ENCODE measurements at regions not wholly inside any gene's neighbourhood (a gene's known extent, or its start where the extent isn't known, plus 50 kb on each side); places are given as distances from the start of the nearest gene placed in this dataset.

DNA sequence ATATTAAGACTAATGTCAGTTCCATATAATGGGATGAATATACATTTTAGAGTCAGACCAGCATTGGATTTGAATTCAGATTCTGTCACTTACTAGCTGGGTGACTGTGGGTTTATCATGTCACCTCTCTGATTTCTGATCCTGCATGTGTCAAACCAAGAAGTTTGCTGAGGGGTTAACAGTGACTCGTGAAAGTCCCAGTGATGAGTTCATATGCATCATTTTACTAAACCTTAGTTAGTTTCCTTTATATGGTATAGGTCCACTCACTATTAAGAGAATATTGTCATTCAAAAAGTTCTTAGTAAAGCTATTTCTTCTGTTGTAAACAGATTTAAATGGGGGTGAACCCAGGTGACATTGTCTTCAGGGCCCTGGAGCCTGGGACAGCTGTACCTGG is 102.3 kb downstream of the ZNF621 start:
- Histone ChIP-seq H3K9ac (ENCODE audit: insufficient read length) (no peak overlapping the region), H3K4me3 (no peak overlapping the region), H3K9me3 (ENCODE audit: low read depth, low read length) (no peaks in the 10 kb centered on the region), H3K36me3 (ENCODE audit: insufficient read depth, low read length) (no peaks in the 10 kb centered on the region), H3K27ac (no peak overlapping the region)
- no peak for DNase-seq (ENCODE audit: low read depth, low spot score)
- TF ChIP-seq EZH2 (IDR thresholded peaks at IDR 0.05) (no peak), FOXP2 (optimal IDR thresholded peaks at IDR 0.05; ENCODE audit: control extremely low read depth, extremely low read length, insufficient read depth) (no peak), POLR2AphosphoS5 (IDR thresholded peaks at IDR 0.05; ENCODE audit: borderline replicate concordance, low read depth, low read length) (no peak)

- no peaks in the 10 kb centered on the region for H3K36me3 ChIP-seq (ENCODE audit: insufficient read depth, low read length)
- no peak for DNase-seq (ENCODE audit: low read depth, low spot score)
- H3K9ac ChIP-seq (ENCODE audit: insufficient read length) = no peak overlapping the region
- H3K27ac ChIP-seq = no peak overlapping the region
- H3K9me3 ChIP-seq (ENCODE audit: low read depth, low read length) = no peaks in the 10 kb centered on the region
- TF ChIP-seq FOXP2 (optimal IDR thresholded peaks at IDR 0.05; ENCODE audit: control extremely low read depth, extremely low read length, insufficient read depth) (no peak), EZH2 (IDR thresholded peaks at IDR 0.05) (no peak), POLR2AphosphoS5 (IDR thresholded peaks at IDR 0.05; ENCODE audit: borderline replicate concordance, low read depth, low read length) (no peak)
- no peak overlapping the region for H3K4me3 ChIP-seq
Observed at GRCh38 chr3:40628984-40629383, 104.2 kb downstream of the ZNF621 start.

GRCh38 chr3:40631341-40631995 is 106.7 kb downstream of the ZNF621 start:
- Histone ChIP-seq H3K4me3 (no peak overlapping the region), H3K27ac (no peak overlapping the region; the same call in 1 of the 2 replicates), H3K9ac (ENCODE audit: insufficient read length) (no peak overlapping the region), H3K9me3 (ENCODE audit: low read depth, low read length) (no peaks in the 10 kb centered on the region), H3K36me3 (ENCODE audit: insufficient read depth, low read length) (no peaks in the 10 kb centered on the region)
- no peak for DNase-seq (ENCODE audit: low read depth, low spot score)
- no peak for TF ChIP-seq FOXP2 (optimal IDR thresholded peaks at IDR 0.05; ENCODE audit: control extremely low read depth, extremely low read length, insufficient read depth)

GRCh38 chr3:40637906-40638305 is 113.1 kb downstream of the ZNF621 start:
- Histone ChIP-seq H3K9ac (ENCODE audit: insufficient read length) (no peak overlapping the region), H3K36me3 (ENCODE audit: insufficient read depth, low read length) (no peaks in the 10 kb centered on the region), H3K4me3 (no peak overlapping the region), H3K27ac (no peak overlapping the region), H3K9me3 (ENCODE audit: low read depth, low read length) (no peaks in the 10 kb centered on the region)
- no peak for DNase-seq (ENCODE audit: low read depth, low spot score)
- no peak for TF ChIP-seq POLR2AphosphoS5 (IDR thresholded peaks at IDR 0.05; ENCODE audit: borderline replicate concordance, low read depth, low read length)
- TF ChIP-seq FOXP2 (optimal IDR thresholded peaks at IDR 0.05; ENCODE audit: control extremely low read depth, extremely low read length, insufficient read depth) = no peak
- no peak for TF ChIP-seq EZH2 (IDR thresholded peaks at IDR 0.05)

DNA sequence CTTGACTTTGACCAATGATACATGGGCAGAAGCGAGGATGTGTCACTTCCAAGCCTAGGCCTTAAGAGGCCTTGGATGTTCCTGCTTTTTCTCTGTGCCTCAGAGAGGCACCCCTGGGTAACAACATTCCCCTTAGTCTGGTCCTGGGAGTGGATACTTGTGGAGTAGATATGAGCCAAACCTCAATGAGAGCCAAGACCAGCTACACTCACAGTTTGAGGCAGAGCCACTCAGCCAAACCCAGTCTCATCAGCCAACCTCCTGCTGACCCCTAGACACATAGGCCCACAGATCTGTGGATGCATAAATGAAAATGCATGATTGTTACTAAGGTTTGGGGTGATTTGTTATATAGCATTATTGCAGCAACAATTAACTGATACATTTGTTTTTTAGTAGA is 114.2 kb downstream of the ZNF621 start:
- Histone ChIP-seq H3K9me3 (ENCODE audit: low read depth, low read length) (no peaks in the 10 kb centered on the region), H3K4me3 (no peak overlapping the region), H3K36me3 (ENCODE audit: insufficient read depth, low read length) (no peaks in the 10 kb centered on the region), H3K27ac (no peak overlapping the region), H3K9ac (ENCODE audit: insufficient read length) (no peak overlapping the region)
- no peak for TF ChIP-seq POLR2AphosphoS5 (IDR thresholded peaks at IDR 0.05; ENCODE audit: borderline replicate concordance, low read depth, low read length)
- no peak for TF ChIP-seq FOXP2 (optimal IDR thresholded peaks at IDR 0.05; ENCODE audit: control extremely low read depth, extremely low read length, insufficient read depth)
- no peak for TF ChIP-seq EZH2 (IDR thresholded peaks at IDR 0.05)
- DNase-seq (ENCODE audit: low read depth, low spot score) = no peak

DNA sequence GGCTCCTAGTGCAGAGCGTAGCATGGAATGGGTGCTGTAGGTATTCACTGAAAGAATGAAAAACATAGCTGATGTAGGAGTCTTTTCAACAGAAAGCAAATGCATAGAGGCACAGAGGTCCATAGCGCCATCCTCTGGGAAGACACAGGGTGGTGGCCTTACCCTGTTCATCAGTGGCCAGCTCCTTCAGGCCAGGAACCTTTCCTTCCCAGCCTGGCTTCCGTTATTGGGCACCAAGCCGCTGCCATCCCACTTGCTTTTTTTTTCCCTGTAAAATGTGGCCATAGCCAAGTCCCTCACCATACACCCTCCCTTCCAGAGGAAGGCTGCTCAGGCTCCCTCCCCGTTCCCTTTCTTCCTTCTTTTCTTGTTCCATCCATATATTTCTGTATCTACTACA is 118.1 kb downstream of the ZNF621 start:
- no peak for DNase-seq (ENCODE audit: low read depth, low spot score)
- TF ChIP-seq POLR2AphosphoS5 (IDR thresholded peaks at IDR 0.05; ENCODE audit: borderline replicate concordance, low read depth, low read length) (no peak), FOXP2 (optimal IDR thresholded peaks at IDR 0.05; ENCODE audit: control extremely low read depth, extremely low read length, insufficient read depth) (no peak), EZH2 (IDR thresholded peaks at IDR 0.05) (no peak)
- Histone ChIP-seq H3K9me3 (ENCODE audit: low read depth, low read length) (no peaks in the 10 kb centered on the region), H3K9ac (ENCODE audit: insufficient read length) (no peak overlapping the region), H3K36me3 (ENCODE audit: insufficient read depth, low read length) (no peaks in the 10 kb centered on the region), H3K4me3 (no peak overlapping the region), H3K27ac (no peak overlapping the region)

- TF ChIP-seq EZH2 (IDR thresholded peaks at IDR 0.05) (no peak), FOXP2 (optimal IDR thresholded peaks at IDR 0.05; ENCODE audit: control extremely low read depth, extremely low read length, insufficient read depth) (no peak), POLR2AphosphoS5 (IDR thresholded peaks at IDR 0.05; ENCODE audit: borderline replicate concordance, low read depth, low read length) (no peak)
- H3K9ac ChIP-seq (ENCODE audit: insufficient read length) = no peak overlapping the region
- no peaks in the 10 kb centered on the region for H3K36me3 ChIP-seq (ENCODE audit: insufficient read depth, low read length)
- H3K9me3 ChIP-seq (ENCODE audit: low read depth, low read length) = no peaks in the 10 kb centered on the region
- no peak overlapping the region for H3K4me3 ChIP-seq
- no peak overlapping the region for H3K27ac ChIP-seq
- DNase-seq (ENCODE audit: low read depth, low spot score) = no peak
Observed at GRCh38 chr3:40645883-40646282, 121.1 kb downstream of the ZNF621 start.

- no peak for DNase-seq (ENCODE audit: low read depth, low spot score)
- Histone ChIP-seq H3K9ac (ENCODE audit: insufficient read length) (no peak overlapping the region), H3K9me3 (ENCODE audit: low read depth, low read length) (no peaks in the 10 kb centered on the region), H3K27ac (no peak overlapping the region), H3K36me3 (ENCODE audit: insufficient read depth, low read length) (no peaks in the 10 kb centered on the region), H3K4me3 (no peak overlapping the region)
- no peak for TF ChIP-seq POLR2AphosphoS5 (IDR thresholded peaks at IDR 0.05; ENCODE audit: borderline replicate concordance, low read depth, low read length)
- no peak for TF ChIP-seq EZH2 (IDR thresholded peaks at IDR 0.05)
- no peak for TF ChIP-seq FOXP2 (optimal IDR thresholded peaks at IDR 0.05; ENCODE audit: control extremely low read depth, extremely low read length, insufficient read depth)
Observed at GRCh38 chr3:40649346-40649745, 124.6 kb downstream of the ZNF621 start.

- Histone ChIP-seq H3K4me3 (no peak overlapping the region), H3K27ac (no peak overlapping the region), H3K9me3 (ENCODE audit: low read depth, low read length) (no peaks in the 10 kb centered on the region), H3K9ac (ENCODE audit: insufficient read length) (no peak overlapping the region), H3K36me3 (ENCODE audit: insufficient read depth, low read length) (no peaks in the 10 kb centered on the region)
- TF ChIP-seq POLR2AphosphoS5 (IDR thresholded peaks at IDR 0.05; ENCODE audit: borderline replicate concordance, low read depth, low read length) (no peak), FOXP2 (optimal IDR thresholded peaks at IDR 0.05; ENCODE audit: control extremely low read depth, extremely low read length, insufficient read depth) (no peak), EZH2 (IDR thresholded peaks at IDR 0.05) (no peak)
- no peak for DNase-seq (ENCODE audit: low read depth, low spot score)
Observed at GRCh38 chr3:40652072-40652471, 127.3 kb downstream of the ZNF621 start.

Data from SK-N-MC (cell line).